NT2/D1 (cell line): ENCODE measurements at regions not wholly inside any gene's neighbourhood (a gene's known extent, or its start where the extent isn't known, plus 50 kb on each side); places are given as distances from the start of the nearest gene placed in this dataset.
"Not testable (repeated sequence)": the region's sequence is repeated elsewhere in the genome, so short reads cannot be mapped to it uniquely, and the experiment has no call there.

ENCODE experiments used
- DNase-seq: peaks from one replicate; pipeline ENCODE4 v3.0.0-alpha.2; 2011; ENCODE audit warnings: low read depth, low spot score
- H3K27me3 ChIP-seq: 2 replicates; pipeline ENCODE4 v1.6.0; 2011; ENCODE audit warnings: mild to moderate bottlenecking; ENCODE audit not compliant: insufficient read length, insufficient read depth
- H3K36me3 ChIP-seq: 2 replicates; pipeline ENCODE4 v1.6.1; 2011; ENCODE audit warnings: mild to moderate bottlenecking, low read length, mixed read lengths; ENCODE audit not compliant: insufficient read depth, insufficient read length
- H3K4me1 ChIP-seq: 2 replicates; pipeline ENCODE4 v1.5.1; 2011; ENCODE audit not compliant: insufficient read depth, insufficient read length
- H3K4me3 ChIP-seq: 2 replicates; pipeline ENCODE4 v1.5.1; 2011; ENCODE audit warnings: low read depth; ENCODE audit not compliant: insufficient read length
- H3K9ac ChIP-seq: 2 replicates; pipeline ENCODE4 v1.6.0; 2011; ENCODE audit warnings: low read depth; ENCODE audit not compliant: insufficient read length
- H3K9me3 ChIP-seq: 2 replicates; pipeline ENCODE4 v1.5.1; 2011; ENCODE audit warnings: mild to moderate bottlenecking, low read length; ENCODE audit not compliant: insufficient read depth
- SUZ12 ChIP-seq: IDR thresholded peaks from 2 replicates; pipeline ENCODE4 v1.6.1; 2011; ENCODE audit not compliant: insufficient read length, insufficient read depth; ENCODE audit errors: extremely low read depth
- YY1 ChIP-seq: IDR thresholded peaks from 2 replicates; pipeline ENCODE4 v1.6.1; 2011; ENCODE audit not compliant: insufficient read length, insufficient read depth
- ZNF274 ChIP-seq: IDR thresholded peaks from 2 replicates; pipeline ENCODE4 v1.6.1; 2011; ENCODE audit warnings: mild to moderate bottlenecking, low read depth, low read length

GRCh38 chr10:83536426-83536825 is 602.9 kb upstream of the GHITM start:
- DNase-seq = no peak
- TF ChIP-seq YY1 = no peak
- TF ChIP-seq SUZ12 = no peak
- TF ChIP-seq ZNF274 = no peak
- no peak overlapping the region for H3K9ac ChIP-seq
- H3K27me3 ChIP-seq = no peaks in the 10 kb centered on the region
- no peaks in the 10 kb centered on the region for H3K36me3 ChIP-seq
- H3K4me1 ChIP-seq = peaks cover 2% of the 10 kb centered on the region
- H3K9me3 ChIP-seq = no peaks in the 10 kb centered on the region
- H3K4me3 ChIP-seq = no peak overlapping the region

GRCh38 chr10:83538047-83538446 is 601.3 kb upstream of the GHITM start:
- Histone ChIP-seq H3K36me3 (no peaks in the 10 kb centered on the region), H3K9me3 (no peaks in the 10 kb centered on the region), H3K4me3 (no peak overlapping the region), H3K27me3 (peaks cover 5% of the 10 kb centered on the region), H3K4me1 (peaks cover 2% of the 10 kb centered on the region), H3K9ac (no peak overlapping the region)
- TF ChIP-seq YY1 (no peak), SUZ12 (no peak), ZNF274 (no peak)
- no peak for DNase-seq

- Histone ChIP-seq H3K4me1 (peaks cover 2% of the 10 kb centered on the region), H3K9me3 (no peaks in the 10 kb centered on the region), H3K4me3 (no peak overlapping the region), H3K27me3 (peaks cover 5% of the 10 kb centered on the region), H3K9ac (no peak overlapping the region), H3K36me3 (no peaks in the 10 kb centered on the region)
- TF ChIP-seq YY1 (no peak), ZNF274 (no peak), SUZ12 (no peak)
- DNase-seq = no peak
Measured at GRCh38 chr10:83539528-83540308, 599.6 kb upstream of the GHITM start.

- TF ChIP-seq ZNF274 (no peak), SUZ12 (no peak), YY1 (no peak)
- no peak for DNase-seq
- Histone ChIP-seq H3K9me3 (no peaks in the 10 kb centered on the region), H3K36me3 (no peaks in the 10 kb centered on the region), H3K4me1 (peaks cover 2% of the 10 kb centered on the region), H3K27me3 (peaks cover 5% of the 10 kb centered on the region), H3K9ac (no peak overlapping the region), H3K4me3 (no peak overlapping the region)
Measured at GRCh38 chr10:83541046-83541445, 598.3 kb upstream of the GHITM start.

GRCh38 chr10:83542774-83543411 is 596.4 kb upstream of the GHITM start:
- DNase-seq = peak; percentile 32
- TF ChIP-seq SUZ12 (no peak), ZNF274 (no peak), YY1 (no peak)
- Histone ChIP-seq H3K9me3 (no peaks in the 10 kb centered on the region), H3K27me3 (peaks cover 5% of the 10 kb centered on the region), H3K4me3 (no peak overlapping the region), H3K4me1 (peaks cover 2% of the 10 kb centered on the region), H3K9ac (no peak overlapping the region), H3K36me3 (no peaks in the 10 kb centered on the region)

GRCh38 chr10:83543691-83544462 is 595.4 kb upstream of the GHITM start:
- DNase-seq = no peak
- no peak for TF ChIP-seq YY1
- peaks cover 5% of the 10 kb centered on the region for H3K27me3 ChIP-seq
- H3K9ac ChIP-seq = no peak overlapping the region
- H3K36me3 ChIP-seq = no peaks in the 10 kb centered on the region
- no peak overlapping the region for H3K4me3 ChIP-seq
- H3K4me1 ChIP-seq = peaks cover 2% of the 10 kb centered on the region
- no peaks in the 10 kb centered on the region for H3K9me3 ChIP-seq

- Histone ChIP-seq H3K36me3 (no peaks in the 10 kb centered on the region), H3K4me1 (no peaks in the 10 kb centered on the region), H3K4me3 (no peak overlapping the region), H3K27me3 (peaks cover 5% of the 10 kb centered on the region), H3K9me3 (no peaks in the 10 kb centered on the region), H3K9ac (no peak overlapping the region)
- TF ChIP-seq ZNF274 (no peak), SUZ12 (no peak), YY1 (no peak)
- no peak for DNase-seq
Measured at GRCh38 chr10:83545901-83546391, 593.4 kb upstream of the GHITM start.

- not testable (repeated sequence) for DNase-seq, H3K4me1 ChIP-seq, H3K4me3 ChIP-seq, H3K9me3 ChIP-seq, H3K36me3 ChIP-seq, H3K27me3 ChIP-seq, H3K9ac ChIP-seq
Measured at GRCh38 chr10:83551190-83551589, 588.1 kb upstream of the GHITM start.
